ENCODE measurements at regions not wholly inside any gene's neighbourhood (a gene's known extent, or its start where the extent isn't known, plus 50 kb on each side); places are given as distances from the start of the nearest gene placed in this dataset.
"Not testable (repeated sequence)": the region's sequence is repeated elsewhere in the genome, so short reads cannot be mapped to it uniquely, and the experiment has no call there.

- TF ChIP-seq RARB (CRISPR knock-in tag; IDR thresholded peaks at IDR 0.05): no peak
- ATAC-seq: no peak; the same call in 2 of the 3 replicates
These were observed 514.5 kb downstream of the IRS2 start for GRCh38 chr13:109271555-109272541.

DNA sequence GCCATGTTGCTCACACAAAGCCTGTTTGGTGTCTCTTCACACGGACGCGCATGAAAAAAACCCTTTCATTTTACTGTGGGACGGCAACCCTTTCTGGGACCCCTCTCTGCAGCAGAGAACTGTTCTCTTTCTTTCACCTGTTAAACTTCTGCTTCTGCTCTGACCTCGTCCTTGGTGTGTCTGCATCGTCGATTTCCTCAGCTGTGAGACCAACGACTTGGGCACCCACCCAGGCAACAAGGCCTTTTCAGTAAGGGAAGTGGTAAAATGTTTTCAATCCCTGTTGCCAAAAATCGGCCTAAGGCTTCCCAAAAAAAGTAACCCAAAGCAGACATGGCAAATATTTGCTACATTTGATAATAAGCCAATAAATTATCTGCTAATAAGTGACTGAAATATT is 515.3 kb downstream of the IRS2 start:
- TF ChIP-seq SNAI2 (CRISPR knock-in tag; IDR thresholded peaks at IDR 0.05) (no peak), TCF4 (CRISPR knock-in tag; IDR thresholded peaks at IDR 0.05; ENCODE audit: borderline replicate concordance) (no peak)
- ATAC-seq: no peak

GRCh38 chr13:109269381-109269780 is 517.0 kb downstream of the IRS2 start:
- not testable (repeated sequence) for ATAC-seq

- ATAC-seq: not testable (repeated sequence)
These were observed 517.9 kb downstream of the IRS2 start for GRCh38 chr13:109268492-109268891.

GRCh38 chr13:109267400-109267799 is 519.0 kb downstream of the IRS2 start:
- not testable (repeated sequence) for ATAC-seq

DNA sequence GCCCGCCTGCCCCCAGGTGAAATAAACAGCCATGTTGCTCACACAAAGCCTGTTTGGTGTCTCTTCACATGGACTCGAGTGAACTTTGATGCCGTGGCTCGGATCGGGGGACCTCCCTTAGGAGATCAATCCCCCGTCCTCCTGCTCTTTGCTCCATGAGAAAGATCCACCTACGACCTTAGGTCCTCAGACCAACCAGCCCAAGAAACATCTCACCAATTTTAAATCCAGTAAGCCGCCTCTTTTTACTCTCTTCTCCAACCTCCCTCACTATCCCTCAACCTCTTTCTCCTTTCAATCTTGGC is 521.0 kb downstream of the IRS2 start:
- not testable (repeated sequence) for ATAC-seq

DNA sequence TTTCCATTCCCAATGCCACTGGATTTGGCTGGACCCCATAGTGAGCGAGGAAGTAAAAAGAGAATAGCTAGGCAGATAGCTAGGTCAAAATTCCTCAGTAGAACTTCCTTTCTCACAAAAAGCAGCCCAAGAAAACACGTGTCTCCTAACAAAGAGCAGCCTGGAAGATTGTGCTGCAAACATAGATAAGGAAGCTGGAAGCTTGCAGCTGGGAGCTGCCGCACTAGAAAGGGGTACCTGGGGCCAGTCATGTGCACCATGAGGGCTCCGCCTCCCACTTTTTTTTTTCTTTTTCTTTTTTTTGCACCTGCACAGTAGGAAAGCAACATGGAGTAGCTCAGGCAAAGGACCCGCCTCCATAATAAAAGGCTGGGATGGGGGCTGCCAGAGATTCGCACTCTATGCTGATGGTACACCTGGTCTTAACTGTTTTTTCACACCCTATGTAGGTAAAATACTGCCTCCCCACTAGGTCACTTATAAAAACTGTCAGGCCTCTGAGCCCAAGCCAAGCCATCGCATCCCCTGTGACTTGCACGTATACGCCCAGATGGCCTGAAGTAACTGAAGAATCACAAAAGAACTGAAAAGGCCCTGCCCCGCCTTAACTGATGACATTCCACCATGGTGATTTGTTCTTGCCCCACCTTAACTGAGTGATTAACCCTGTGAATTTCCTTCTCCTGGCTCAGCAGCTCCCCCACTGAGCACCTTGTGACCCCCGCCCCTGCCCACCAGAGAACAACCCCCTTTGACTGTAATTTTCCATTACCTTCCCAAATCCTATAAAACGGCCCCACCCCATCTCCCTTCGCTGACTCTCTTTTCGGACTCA is 521.6 kb downstream of the IRS2 start:
- not testable (repeated sequence) for ATAC-seq

DNA sequence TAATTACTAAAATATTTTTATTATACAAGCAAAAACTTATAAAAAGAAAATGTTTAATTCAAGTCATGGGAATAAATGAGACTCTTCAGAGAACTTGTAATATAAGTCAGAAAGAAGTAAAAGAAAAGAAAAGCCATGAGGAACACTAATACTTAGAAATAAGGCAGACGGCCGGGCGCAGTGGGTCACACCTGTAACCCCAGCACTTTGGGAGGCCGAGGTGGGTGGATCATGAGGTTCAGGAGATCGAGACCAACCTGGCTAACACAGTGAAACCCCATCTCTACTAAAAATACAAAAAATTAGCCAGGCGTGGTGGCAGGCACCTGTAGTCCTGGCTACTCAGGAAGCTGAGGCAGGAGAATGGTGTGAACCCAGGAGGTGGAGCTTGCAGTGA is 528.6 kb downstream of the IRS2 start:
- ATAC-seq: not testable (repeated sequence)
